HL-60 (cell line): ENCODE measurements at regions not wholly inside any gene's neighbourhood (a gene's known extent, or its start where the extent isn't known, plus 50 kb on each side); places are given as distances from the start of the nearest gene placed in this dataset.

ENCODE experiments used
- CTCF ChIP-seq: IDR thresholded peaks from one replicate; pipeline ENCODE4 v1.5.1; 2011; ENCODE audit warnings: low read length, control low read depth, inconsistent platforms; ENCODE audit not compliant: insufficient read depth
- GABPA ChIP-seq: IDR thresholded peaks from 2 replicates; pipeline ENCODE4 v1.6.1; 2012; ENCODE audit warnings: low read depth
- POLR2AphosphoS5 ChIP-seq: IDR thresholded peaks from 2 replicates; pipeline ENCODE4 v1.6.1; 2012; ENCODE audit warnings: low read depth
- SPI1 ChIP-seq: IDR thresholded peaks from 2 replicates; pipeline ENCODE4 v1.6.1; 2012; ENCODE audit warnings: low read depth, mild to moderate bottlenecking, borderline replicate concordance
- TF ChIP-seq, protein P1 (sequence below): IDR thresholded peaks from 2 replicates; pipeline ENCODE4 v1.6.1; 2012; ENCODE audit warnings: low read depth; ENCODE audit not compliant: insufficient replicate concordance

GRCh38 chr2:17058772-17059402 lies 393.3 kb upstream of the CYRIA start:
- no peak for TF ChIP-seq CTCF
- no peak for TF ChIP-seq POLR2AphosphoS5
- TF ChIP-seq, protein P1, sequence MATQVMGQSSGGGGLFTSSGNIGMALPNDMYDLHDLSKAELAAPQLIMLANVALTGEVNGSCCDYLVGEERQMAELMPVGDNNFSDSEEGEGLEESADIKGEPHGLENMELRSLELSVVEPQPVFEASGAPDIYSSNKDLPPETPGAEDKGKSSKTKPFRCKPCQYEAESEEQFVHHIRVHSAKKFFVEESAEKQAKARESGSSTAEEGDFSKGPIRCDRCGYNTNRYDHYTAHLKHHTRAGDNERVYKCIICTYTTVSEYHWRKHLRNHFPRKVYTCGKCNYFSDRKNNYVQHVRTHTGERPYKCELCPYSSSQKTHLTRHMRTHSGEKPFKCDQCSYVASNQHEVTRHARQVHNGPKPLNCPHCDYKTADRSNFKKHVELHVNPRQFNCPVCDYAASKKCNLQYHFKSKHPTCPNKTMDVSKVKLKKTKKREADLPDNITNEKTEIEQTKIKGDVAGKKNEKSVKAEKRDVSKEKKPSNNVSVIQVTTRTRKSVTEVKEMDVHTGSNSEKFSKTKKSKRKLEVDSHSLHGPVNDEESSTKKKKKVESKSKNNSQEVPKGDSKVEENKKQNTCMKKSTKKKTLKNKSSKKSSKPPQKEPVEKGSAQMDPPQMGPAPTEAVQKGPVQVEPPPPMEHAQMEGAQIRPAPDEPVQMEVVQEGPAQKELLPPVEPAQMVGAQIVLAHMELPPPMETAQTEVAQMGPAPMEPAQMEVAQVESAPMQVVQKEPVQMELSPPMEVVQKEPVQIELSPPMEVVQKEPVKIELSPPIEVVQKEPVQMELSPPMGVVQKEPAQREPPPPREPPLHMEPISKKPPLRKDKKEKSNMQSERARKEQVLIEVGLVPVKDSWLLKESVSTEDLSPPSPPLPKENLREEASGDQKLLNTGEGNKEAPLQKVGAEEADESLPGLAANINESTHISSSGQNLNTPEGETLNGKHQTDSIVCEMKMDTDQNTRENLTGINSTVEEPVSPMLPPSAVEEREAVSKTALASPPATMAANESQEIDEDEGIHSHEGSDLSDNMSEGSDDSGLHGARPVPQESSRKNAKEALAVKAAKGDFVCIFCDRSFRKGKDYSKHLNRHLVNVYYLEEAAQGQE: no peak
- TF ChIP-seq GABPA: no peak
- no peak for TF ChIP-seq SPI1
